C4-2B (cell line): ENCODE measurements at regions not wholly inside any gene's neighbourhood (a gene's known extent, or its start where the extent isn't known, plus 50 kb on each side); places are given as distances from the start of the nearest gene placed in this dataset.

ENCODE experiments used
- CTCF ChIP-seq: fragments of 450-650 bp; conservative IDR thresholded peaks from 2 replicates; pipeline ENCODE4 v1.5.1; 2017; ENCODE audit warnings: mild to moderate bottlenecking
- ZFX ChIP-seq: fragments of 450-650 bp; IDR thresholded peaks from 2 replicates; pipeline ENCODE4 v1.6.1; 2017

GRCh38 chr15:45958924-45959323 lies 324.1 kb downstream of the SQOR start:
- TF ChIP-seq CTCF (no peak), ZFX (no peak)
